ENCODE measurements at regions not wholly inside any gene's neighbourhood (a gene's known extent, or its start where the extent isn't known, plus 50 kb on each side); places are given as distances from the start of the nearest gene placed in this dataset.

GRCh38 chr13:99911965-99912566, 59.5 kb downstream of the ZIC5 start:
- no peak for DNase-seq

- no peak for DNase-seq
Observed at GRCh38 chr13:99911069-99911964, 60.2 kb downstream of the ZIC5 start.

GRCh38 chr13:99909836-99910619, 61.5 kb downstream of the ZIC5 start:
- DNase-seq: no peak

GRCh38 chr13:99909097-99909835, 62.3 kb downstream of the ZIC5 start:
- no peak for DNase-seq

- no peak for DNase-seq
Observed at GRCh38 chr13:99908140-99908803, 63.3 kb downstream of the ZIC5 start.

- DNase-seq: no peak
Observed at GRCh38 chr13:99907627-99908026, 63.9 kb downstream of the ZIC5 start.

- no peak for DNase-seq
Observed at GRCh38 chr13:99907038-99907437, 64.5 kb downstream of the ZIC5 start.

- no peak for DNase-seq
Observed at GRCh38 chr13:99905814-99906213, 65.8 kb downstream of the ZIC5 start.

- DNase-seq: no peak
Observed at GRCh38 chr13:99905224-99905623, 66.3 kb downstream of the ZIC5 start.

- DNase-seq: no peak
Observed at GRCh38 chr13:99903140-99903539, 68.4 kb downstream of the ZIC5 start.

GRCh38 chr13:99902657-99903056, 68.9 kb downstream of the ZIC5 start:
- no peak for DNase-seq

GRCh38 chr13:99900960-99901359, 70.6 kb downstream of the ZIC5 start:
- DNase-seq: no peak

GRCh38 chr13:99898421-99898820, 73.1 kb downstream of the ZIC5 start:
- DNase-seq: no peak

GRCh38 chr13:99897076-99897440, 74.5 kb downstream of the ZIC5 start:
- no peak for DNase-seq

- DNase-seq: no peak
Observed at GRCh38 chr13:99896369-99897075, 75.0 kb downstream of the ZIC5 start.

GRCh38 chr13:99895444-99896368, 75.9 kb downstream of the ZIC5 start:
- peak; percentile 67 for DNase-seq

GRCh38 chr13:99894840-99895443, 76.6 kb downstream of the ZIC5 start:
- no peak for DNase-seq

GRCh38 chr13:99894105-99894839, 77.3 kb downstream of the ZIC5 start:
- DNase-seq: no peak

- DNase-seq: no peak
Observed at GRCh38 chr13:99893567-99893966, 78.0 kb downstream of the ZIC5 start.
